K562 (cell line): ENCODE measurements at regions not wholly inside any gene's neighbourhood (a gene's known extent, or its start where the extent isn't known, plus 50 kb on each side); places are given as distances from the start of the nearest gene placed in this dataset.

Source experiments
- ATAC-seq: fragments of 200-7000 bp; cut with Tn5 transposase; 3 replicates; pipeline ENCODE4 v1.9.1; 2020; ENCODE audit warnings: moderate library complexity
- BruUV-seq: library from RNA; stranded (reverse); fragments of 400-500 nt; replicated peaks from 2 replicates; lab custom pipeline; 2021; lab: Mats Ljungman, UMichigan
- CTCF ChIA-PET: fragments of 300-600 bp; formaldehyde crosslinking; extraction: SDS; loops from one replicate; lab custom pipeline; 2021; ENCODE audit warnings: low intra/inter-chr PET ratio; lab: Yijun Ruan, JAX
- POLR2A ChIA-PET: fragments of 300-600, 350-650 bp; sonication (Branson Sonifier 250); formaldehyde crosslinking; extraction: SDS; loops from one replicate; lab custom pipeline; 2021; ENCODE audit warnings: antibody characterized with exemption, inconsistent platforms; lab: Yijun Ruan, JAX
- DNase-seq, 4 experiments: peaks; one replicate each; pipeline versions ENCODE4 v3.0.0 to v3.0.0-alpha.2; 2011 to 2018; ENCODE audit warnings: low spot score in 3 of 4, mixed read lengths in 3 of 4; ENCODE audit errors: extremely low read depth in 1 of 4
- FAIRE-seq: peaks from 2 replicates; lab custom pipeline; 2011; peaks lifted over from hg19 to GRCh38; lab: Jason Lieb, UNC
- H2AFZ ChIP-seq: 2 replicates; pipeline ENCODE4 v1.6.0; 2011; ENCODE audit warnings: low read depth, low read length, control low read depth, inconsistent platforms
- H3K27ac ChIP-seq: fragments of 200-600 bp; 3 replicates; pipeline ENCODE4 v1.8.0; 2011; ENCODE audit warnings: low read depth, mild to moderate bottlenecking, control low read depth, inconsistent platforms, low read length, moderate library complexity, mixed read lengths; ENCODE audit errors: extremely low read depth
- H3K27me3 ChIP-seq, 2 experiments: fragments of 300-600 bp in 1 of 2; 2 replicates in 1 of 2; 3 replicates in 1 of 2; pipeline versions ENCODE4 v1.6.0 to v1.8.0; 2011; ENCODE audit warnings: inconsistent platforms in 2 of 2, low read length in 2 of 2, mild to moderate bottlenecking in 1 of 2, mixed read lengths in 1 of 2, moderate library complexity in 1 of 2; ENCODE audit not compliant: control insufficient read depth in 2 of 2, insufficient read depth in 2 of 2
- H3K36me3 ChIP-seq: fragments of 300-600 bp; 3 replicates; pipeline ENCODE4 v1.8.0; 2011; ENCODE audit warnings: mild to moderate bottlenecking, low read length, inconsistent platforms; ENCODE audit not compliant: control insufficient read depth, insufficient read depth
- H3K4me1 ChIP-seq, 2 experiments: fragments of 200-600 bp in 1 of 2; replicated peaks in 1 of 2; 2 replicates in 1 of 2; 3 replicates in 1 of 2; pipeline versions ENCODE4 v1.5.1 to v1.8.0; 2011; ENCODE audit warnings: inconsistent platforms in 2 of 2, low read length in 2 of 2, mild to moderate bottlenecking in 1 of 2, mixed read lengths in 1 of 2, moderate library complexity in 1 of 2; ENCODE audit not compliant: control insufficient read depth in 2 of 2, insufficient read depth in 2 of 2
- H3K4me2 ChIP-seq: 2 replicates; pipeline ENCODE4 v1.6.1; 2011; ENCODE audit warnings: low read length, control low read depth, inconsistent platforms, mixed read lengths; ENCODE audit not compliant: insufficient read depth
- H3K4me3 ChIP-seq: fragments of 200-600 bp; sonication (generic), shearing (Covaris generic); 2 replicates; pipeline ENCODE4 v1.5.1; 2016; ENCODE audit warnings: control low read depth, inconsistent platforms
- H3K79me2 ChIP-seq: fragments of 200-600 bp; 3 replicates; pipeline ENCODE4 v1.8.0; 2011; ENCODE audit warnings: low read length, inconsistent platforms; ENCODE audit not compliant: control insufficient read depth, insufficient read depth
- H3K9ac ChIP-seq, 2 experiments: 2 replicates each; pipeline versions ENCODE4 v1.6.0 to v1.6.1; 2011; ENCODE audit warnings: low read depth in 2 of 2, low read length in 2 of 2, control low read depth in 1 of 2, inconsistent platforms in 1 of 2, mild to moderate bottlenecking in 1 of 2, mixed read lengths in 1 of 2; ENCODE audit not compliant: insufficient read depth in 1 of 2
- H3K9me1 ChIP-seq: one replicate; pipeline ENCODE4 v1.6.0; 2011; ENCODE audit warnings: inconsistent platforms, mild to moderate bottlenecking, low read length, moderate library complexity; ENCODE audit not compliant: control insufficient read depth, insufficient read depth
- H3K9me3 ChIP-seq: replicated peaks from 2 replicates; pipeline ENCODE4 v1.5.1; 2011; ENCODE audit warnings: low read depth, low read length, inconsistent platforms; ENCODE audit not compliant: control insufficient read depth, insufficient read depth
- H4K20me1 ChIP-seq: replicated peaks from 2 replicates; pipeline ENCODE4 v1.6.1; 2011; ENCODE audit warnings: low read length, inconsistent platforms, mixed read lengths; ENCODE audit not compliant: control insufficient read depth, insufficient read depth
- ATF3 ChIP-seq, 2 experiments: fragments of 450-650 bp in 1 of 2; sonication (generic) in 1 of 2; formaldehyde crosslinking in 1 of 2; IDR thresholded peaks in 1 of 2; conservative IDR thresholded peaks in 1 of 2; 2 replicates each; pipeline versions ENCODE4 v1.6.1 to v1.8.1; 2016 to 2023; ENCODE audit warnings: mild to moderate bottlenecking in 2 of 2, moderate library complexity in 2 of 2, inconsistent platforms in 1 of 2, missing genetic modification reagents in 1 of 2
- C11orf30 ChIP-seq: fragments of 450-650 bp; IDR thresholded peaks from 2 replicates; pipeline ENCODE4 v1.6.1; 2016; ENCODE audit warnings: low read depth, mild to moderate bottlenecking
- FOSL1 ChIP-seq: fragments of 200-800 bp; sonication (Bioruptor generic); conservative IDR thresholded peaks from 2 replicates; pipeline ENCODE4 v1.6.1; 2016; ENCODE audit warnings: missing genetic modification characterization, missing compliant biosample characterization
- FOXJ3 ChIP-seq: sonication (generic); formaldehyde crosslinking; IDR thresholded peaks from 2 replicates; pipeline ENCODE4 v1.4.0; 2020; ENCODE audit warnings: mild to moderate bottlenecking, missing genetic modification reagents
- HDAC3 ChIP-seq: fragments of 450-650 bp; IDR thresholded peaks from 2 replicates; pipeline ENCODE4 v1.6.1; 2018; ENCODE audit warnings: borderline replicate concordance, mild to moderate bottlenecking, moderate library complexity; ENCODE audit not compliant: partially characterized antibody
- JUND ChIP-seq, 2 experiments: IDR thresholded peaks; 2 replicates in 1 of 2; 3 replicates in 1 of 2; pipeline ENCODE4 v1.6.1; 2011; ENCODE audit warnings: borderline replicate concordance in 2 of 2, low read depth in 2 of 2, low read length in 2 of 2, improper control_type of control experiment in 1 of 2, missing biosample characterization in 1 of 2, missing genetic modification characterization in 1 of 2, missing genetic modification reagents in 1 of 2
- MAFG ChIP-seq: fragments of 450-650 bp; conservative IDR thresholded peaks from 2 replicates; pipeline ENCODE4 v1.6.1; 2016; ENCODE audit warnings: missing genetic modification characterization, missing compliant biosample characterization
- NFE2 ChIP-seq: IDR thresholded peaks from 2 replicates; pipeline ENCODE4 v1.6.1; 2014; ENCODE audit warnings: antibody characterized with exemption, low read depth
- ZC3H11A ChIP-seq: IDR thresholded peaks from 2 replicates; pipeline ENCODE4 v1.6.1; 2012; ENCODE audit warnings: low read depth, low read length, improper control_type of control experiment
- ZNF280B ChIP-seq: fragments of 250-450 bp; sonication (Bioruptor Pico); IDR thresholded peaks from 2 replicates; pipeline ENCODE4 v1.5.1; 2021; ENCODE audit warnings: mild to moderate bottlenecking
- ZNF316 ChIP-seq: fragments of 450-650 bp; IDR thresholded peaks from 2 replicates; pipeline ENCODE4 v1.6.1; 2016
- WGBS: fragments of 100-300 bp; shearing (Covaris generic); methylation state at CpG from one replicate; pipeline ENCODE4 v1.1.6; 2016; ENCODE audit warnings: low coverage, mixed read lengths; ENCODE audit not compliant: insufficient coverage; ENCODE audit errors: missing lambda C conversion rate; 5-methylcytosine and 5-hydroxymethylcytosine counted together
- in situ Hi-C: fragments of 300-500 bp; cut with MboI; formaldehyde crosslinking; loops from 4 replicates; pipeline ENCODE4 v1.15.0; 2018; ENCODE audit warnings: inconsistent platforms, mixed read lengths
- intact Hi-C: fragments of 100-400 bp; cut with micrococcal nuclease; formaldehyde crosslinking; loops from 2 replicates; pipeline ENCODE4 v1.14.2; 2022

GRCh38 chr5:89421035-89421434 lies 538.1 kb upstream of the MEF2C start:
- Histone ChIP-seq H2AFZ (no peak overlapping the region), H4K20me1 (no peaks in the 10 kb centered on the region), H3K4me1 (peaks cover 0 to 11% of the 10 kb centered on the region in 2 experiments; a peak in 3 of 5 replicates), H3K4me2 (no peak overlapping the region), H3K36me3 (no peaks in the 10 kb centered on the region), H3K27me3 (no peaks in the 10 kb centered on the region), H3K9me1 (no peaks in the 10 kb centered on the region), H3K27ac (no peak overlapping the region), H3K9ac (no peak overlapping the region), H3K79me2 (no peaks in the 10 kb centered on the region), H3K9me3 (no peaks in the 10 kb centered on the region), H3K4me3 (no peak overlapping the region)
- ChIA-PET CTCF (no interaction called here), POLR2A (no interaction called here)
- no peak for DNase-seq
- no TSS peak for BruUV-seq
- in situ Hi-C loops: no loop called here
- TF ChIP-seq ZC3H11A (no peak), MAFG (tag) (peak; percentile 38; the same call in 1 of the 2 replicates), ZNF280B (CRISPR knock-in tag) (no peak), ZNF316 (peak; percentile 70), C11orf30 (peak; percentile 52), HDAC3 (no peak), JUND (IDR thresholded peaks at IDR 0.05; ENCODE audit: borderline replicate concordance, low read depth, low read length) (peak; percentile 52; the same call in 1 of the 2 replicates), JUND (tag; IDR thresholded peaks at IDR 0.05; ENCODE audit: borderline replicate concordance, low read depth, low read length) (peak; percentile 58; the same call in 1 of the 3 replicates), NFE2 (peak; percentile 48; the same call in 1 of the 2 replicates), FOXJ3 (CRISPR knock-in tag) (no peak), FOSL1 (tag) (peak; percentile 70), ATF3 (IDR thresholded peaks at IDR 0.05) (peak; percentile 64), ATF3 (CRISPR knock-in tag; conservative IDR thresholded peaks at IDR 0.05) (no peak)
- no peak for FAIRE-seq
- WGBS: 0% methylated on average over 1 of the region's 1 CpG
- no peak for ATAC-seq
- intact Hi-C loops: no loop called here
